ENCODE measurements at regions not wholly inside any gene's neighbourhood (a gene's known extent, or its start where the extent isn't known, plus 50 kb on each side); places are given as distances from the start of the nearest gene placed in this dataset.

DNA sequence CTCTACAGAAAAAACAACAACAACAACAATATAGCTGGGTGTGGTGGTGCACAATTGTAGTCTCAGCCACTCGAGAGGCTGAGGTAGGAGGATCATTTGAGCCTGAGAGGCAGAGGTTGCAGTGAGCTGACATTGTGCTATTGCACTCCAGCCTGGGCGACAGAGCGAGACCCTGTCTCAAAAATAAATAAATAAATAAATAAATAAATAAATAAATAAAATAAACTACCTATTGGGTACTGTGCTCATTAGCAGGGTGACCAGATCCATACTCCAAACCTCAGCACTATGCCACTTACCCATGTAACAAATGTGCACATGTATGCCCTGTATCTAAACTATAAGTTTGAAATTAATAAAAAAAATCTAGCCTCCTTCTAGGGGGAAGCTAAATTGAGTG lies 369.4 kb upstream of the AJAP1 start:
- no peak for TF ChIP-seq ZBTB7A (IDR thresholded peaks at IDR 0.05; ENCODE audit: low read depth)
- TF ChIP-seq TEAD4 (IDR thresholded peaks at IDR 0.05), result no peak
- no peak for TF ChIP-seq EGR1 (IDR thresholded peaks at IDR 0.05)
- no peak for TF ChIP-seq CREB1 (IDR thresholded peaks at IDR 0.05; ENCODE audit: low read depth)
- TF ChIP-seq EP300 (IDR thresholded peaks at IDR 0.05; ENCODE audit: borderline replicate concordance), result no peak
- TF ChIP-seq YY1 (IDR thresholded peaks at IDR 0.05; ENCODE audit: low read depth), result no peak
- TF ChIP-seq CEBPB (IDR thresholded peaks at IDR 0.05), result no peak
- TF ChIP-seq, protein P1, sequence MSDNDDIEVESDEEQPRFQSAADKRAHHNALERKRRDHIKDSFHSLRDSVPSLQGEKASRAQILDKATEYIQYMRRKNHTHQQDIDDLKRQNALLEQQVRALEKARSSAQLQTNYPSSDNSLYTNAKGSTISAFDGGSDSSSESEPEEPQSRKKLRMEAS (IDR thresholded peaks at IDR 0.05), result no peak
- no peak for TF ChIP-seq TCF12 (IDR thresholded peaks at IDR 0.05; ENCODE audit: low read depth)
- TF ChIP-seq, protein P2, sequence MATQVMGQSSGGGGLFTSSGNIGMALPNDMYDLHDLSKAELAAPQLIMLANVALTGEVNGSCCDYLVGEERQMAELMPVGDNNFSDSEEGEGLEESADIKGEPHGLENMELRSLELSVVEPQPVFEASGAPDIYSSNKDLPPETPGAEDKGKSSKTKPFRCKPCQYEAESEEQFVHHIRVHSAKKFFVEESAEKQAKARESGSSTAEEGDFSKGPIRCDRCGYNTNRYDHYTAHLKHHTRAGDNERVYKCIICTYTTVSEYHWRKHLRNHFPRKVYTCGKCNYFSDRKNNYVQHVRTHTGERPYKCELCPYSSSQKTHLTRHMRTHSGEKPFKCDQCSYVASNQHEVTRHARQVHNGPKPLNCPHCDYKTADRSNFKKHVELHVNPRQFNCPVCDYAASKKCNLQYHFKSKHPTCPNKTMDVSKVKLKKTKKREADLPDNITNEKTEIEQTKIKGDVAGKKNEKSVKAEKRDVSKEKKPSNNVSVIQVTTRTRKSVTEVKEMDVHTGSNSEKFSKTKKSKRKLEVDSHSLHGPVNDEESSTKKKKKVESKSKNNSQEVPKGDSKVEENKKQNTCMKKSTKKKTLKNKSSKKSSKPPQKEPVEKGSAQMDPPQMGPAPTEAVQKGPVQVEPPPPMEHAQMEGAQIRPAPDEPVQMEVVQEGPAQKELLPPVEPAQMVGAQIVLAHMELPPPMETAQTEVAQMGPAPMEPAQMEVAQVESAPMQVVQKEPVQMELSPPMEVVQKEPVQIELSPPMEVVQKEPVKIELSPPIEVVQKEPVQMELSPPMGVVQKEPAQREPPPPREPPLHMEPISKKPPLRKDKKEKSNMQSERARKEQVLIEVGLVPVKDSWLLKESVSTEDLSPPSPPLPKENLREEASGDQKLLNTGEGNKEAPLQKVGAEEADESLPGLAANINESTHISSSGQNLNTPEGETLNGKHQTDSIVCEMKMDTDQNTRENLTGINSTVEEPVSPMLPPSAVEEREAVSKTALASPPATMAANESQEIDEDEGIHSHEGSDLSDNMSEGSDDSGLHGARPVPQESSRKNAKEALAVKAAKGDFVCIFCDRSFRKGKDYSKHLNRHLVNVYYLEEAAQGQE (IDR thresholded peaks at IDR 0.05; ENCODE audit: low read depth), result no peak
- no peak for TF ChIP-seq TAF1 (IDR thresholded peaks at IDR 0.05; ENCODE audit: low read depth)
- TF ChIP-seq NFIC (IDR thresholded peaks at IDR 0.05), result no peak

DNA sequence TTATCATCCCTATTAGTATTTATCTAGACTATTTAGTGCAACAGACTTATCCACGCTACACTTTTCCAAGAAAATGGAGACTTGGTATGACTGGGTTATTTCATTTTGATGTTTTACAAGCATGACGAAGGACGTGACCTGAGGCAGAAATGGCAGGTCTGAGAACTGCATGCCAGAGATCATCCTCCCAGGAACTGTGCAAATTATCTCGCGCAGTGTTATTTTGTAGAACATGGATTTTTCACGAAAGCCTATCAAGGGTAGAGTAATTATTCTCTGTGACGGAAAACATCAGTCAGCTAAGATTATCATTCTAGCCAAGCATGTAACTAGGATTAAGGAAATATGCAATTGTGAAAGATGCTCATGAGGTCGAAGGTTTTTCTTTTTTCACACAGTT lies 361.5 kb upstream of the AJAP1 start:
- TF ChIP-seq CEBPB (IDR thresholded peaks at IDR 0.05) (no peak), NFIC (IDR thresholded peaks at IDR 0.05) (no peak), TCF12 (IDR thresholded peaks at IDR 0.05; ENCODE audit: low read depth) (no peak), TAF1 (IDR thresholded peaks at IDR 0.05; ENCODE audit: low read depth) (no peak), TEAD4 (IDR thresholded peaks at IDR 0.05) (no peak), RAD21 (IDR thresholded peaks at IDR 0.05; ENCODE audit: low read depth) (no peak), EP300 (IDR thresholded peaks at IDR 0.05; ENCODE audit: borderline replicate concordance) (no peak), FOXM1 (IDR thresholded peaks at IDR 0.05; ENCODE audit: borderline replicate concordance, low read depth) (no peak), CREB1 (IDR thresholded peaks at IDR 0.05; ENCODE audit: low read depth) (no peak), ZBTB7A (IDR thresholded peaks at IDR 0.05; ENCODE audit: low read depth) (no peak)
- TF ChIP-seq, protein P1 (IDR thresholded peaks at IDR 0.05), result no peak
- TF ChIP-seq, protein P3, sequence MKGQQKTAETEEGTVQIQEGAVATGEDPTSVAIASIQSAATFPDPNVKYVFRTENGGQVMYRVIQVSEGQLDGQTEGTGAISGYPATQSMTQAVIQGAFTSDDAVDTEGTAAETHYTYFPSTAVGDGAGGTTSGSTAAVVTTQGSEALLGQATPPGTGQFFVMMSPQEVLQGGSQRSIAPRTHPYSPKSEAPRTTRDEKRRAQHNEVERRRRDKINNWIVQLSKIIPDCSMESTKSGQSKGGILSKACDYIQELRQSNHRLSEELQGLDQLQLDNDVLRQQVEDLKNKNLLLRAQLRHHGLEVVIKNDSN (IDR thresholded peaks at IDR 0.05), result no peak
- TF ChIP-seq, protein P2 (IDR thresholded peaks at IDR 0.05; ENCODE audit: low read depth), result no peak

DNA sequence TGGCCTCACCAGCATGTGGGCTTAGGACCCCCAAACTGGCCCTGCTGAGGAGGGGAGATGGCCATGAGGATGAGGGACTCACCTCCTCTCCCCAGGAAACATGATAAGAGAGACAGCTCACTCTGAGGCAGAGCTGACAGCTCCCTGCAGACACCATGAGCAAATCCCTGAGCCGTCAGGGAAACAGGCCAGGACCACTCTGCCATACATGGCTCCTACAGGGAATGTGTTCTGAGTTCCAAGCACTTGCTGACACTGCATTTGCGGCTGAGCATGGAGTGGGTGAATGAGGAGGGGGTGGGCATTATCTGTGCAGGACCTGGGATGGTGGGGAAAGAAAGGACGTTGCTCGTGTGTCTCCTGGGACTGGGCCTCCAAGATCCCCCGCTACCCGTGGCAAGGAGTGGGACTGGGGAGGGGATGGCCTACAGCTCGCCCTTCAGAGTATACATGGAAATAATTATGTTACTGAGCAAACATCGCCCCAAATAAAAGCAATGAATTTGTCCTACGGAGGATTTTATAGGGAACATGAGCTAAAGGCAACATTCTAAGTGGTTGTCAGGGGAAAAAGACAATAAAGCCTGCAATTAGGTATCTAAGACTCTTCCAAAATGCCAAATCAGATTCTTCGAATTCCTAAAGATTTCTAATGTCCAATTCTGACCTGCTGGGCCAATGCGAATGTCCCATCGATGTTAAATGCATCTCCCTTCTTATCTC lies 355.9 kb upstream of the AJAP1 start:
- TF ChIP-seq ZBTB7A (IDR thresholded peaks at IDR 0.05; ENCODE audit: low read depth), result no peak
- TF ChIP-seq RAD21 (IDR thresholded peaks at IDR 0.05; ENCODE audit: low read depth), result no peak
- TF ChIP-seq, protein P2 (IDR thresholded peaks at IDR 0.05; ENCODE audit: low read depth), result no peak
- TF ChIP-seq FOXM1 (IDR thresholded peaks at IDR 0.05; ENCODE audit: borderline replicate concordance, low read depth), result no peak
- TF ChIP-seq CEBPB (IDR thresholded peaks at IDR 0.05), result no peak
- TF ChIP-seq NFIC (IDR thresholded peaks at IDR 0.05), result no peak
- TF ChIP-seq, protein P3 (IDR thresholded peaks at IDR 0.05), result no peak
- TF ChIP-seq TAF1 (IDR thresholded peaks at IDR 0.05; ENCODE audit: low read depth), result no peak
- no peak for TF ChIP-seq EP300 (IDR thresholded peaks at IDR 0.05; ENCODE audit: borderline replicate concordance)
- TF ChIP-seq CREB1 (IDR thresholded peaks at IDR 0.05; ENCODE audit: low read depth), result no peak
- TF ChIP-seq TEAD4 (IDR thresholded peaks at IDR 0.05), result no peak
- TF ChIP-seq, protein P1 (IDR thresholded peaks at IDR 0.05), result no peak
- no peak for TF ChIP-seq YY1 (IDR thresholded peaks at IDR 0.05; ENCODE audit: low read depth)
- TF ChIP-seq EGR1 (IDR thresholded peaks at IDR 0.05), result no peak
- TF ChIP-seq TCF12 (IDR thresholded peaks at IDR 0.05; ENCODE audit: low read depth), result no peak

DNA sequence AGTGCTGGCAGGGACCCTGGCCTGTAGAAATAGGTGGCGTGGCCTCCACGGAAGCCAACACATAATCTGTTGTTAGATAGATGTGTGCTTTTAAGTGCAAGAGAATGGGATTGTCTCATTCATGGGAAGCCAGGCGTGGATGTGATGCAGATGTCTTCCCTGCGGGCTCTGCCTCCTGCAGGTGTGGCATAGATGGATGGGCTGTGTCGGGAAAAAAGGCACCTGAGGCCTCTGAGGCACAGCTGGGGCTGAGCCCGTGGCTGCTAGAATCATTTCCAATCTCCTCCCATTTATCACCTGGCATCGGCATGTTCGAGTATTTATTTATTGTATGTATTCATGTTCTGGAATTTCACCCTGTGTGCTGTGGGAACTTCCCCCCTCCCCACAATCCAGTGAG lies 353.4 kb upstream of the AJAP1 start:
- TF ChIP-seq TEAD4 (IDR thresholded peaks at IDR 0.05), result no peak
- TF ChIP-seq NFIC (IDR thresholded peaks at IDR 0.05), result no peak
- no peak for TF ChIP-seq FOXM1 (IDR thresholded peaks at IDR 0.05; ENCODE audit: borderline replicate concordance, low read depth)
- TF ChIP-seq TAF1 (IDR thresholded peaks at IDR 0.05; ENCODE audit: low read depth), result no peak
- TF ChIP-seq EP300 (IDR thresholded peaks at IDR 0.05; ENCODE audit: borderline replicate concordance), result no peak
- TF ChIP-seq, protein P2 (IDR thresholded peaks at IDR 0.05; ENCODE audit: low read depth), result no peak
- TF ChIP-seq TCF12 (IDR thresholded peaks at IDR 0.05; ENCODE audit: low read depth), result no peak
- TF ChIP-seq, protein P3 (IDR thresholded peaks at IDR 0.05), result no peak
- TF ChIP-seq, protein P1 (IDR thresholded peaks at IDR 0.05), result no peak
- no peak for TF ChIP-seq CREB1 (IDR thresholded peaks at IDR 0.05; ENCODE audit: low read depth)
- TF ChIP-seq ZBTB7A (IDR thresholded peaks at IDR 0.05; ENCODE audit: low read depth), result no peak

Data from Ishikawa (cell line).